Liver (tissue), 8 donors: ENCODE measurements at regions not wholly inside any gene's neighbourhood (a gene's known extent, or its start where the extent isn't known, plus 50 kb on each side); places are given as distances from the start of the nearest gene placed in this dataset.

Experiments used
- DNase-seq: peaks from one replicate; pipeline ENCODE4 v3.0.0-alpha.2; 2017; ENCODE audit warnings: low spot score
- H3K27ac ChIP-seq, 2 donors: one replicate each; pipeline ENCODE4 v1.7.0; 2013; ENCODE audit warnings: inconsistent platforms in 2 of 2, low read length in 2 of 2, control low read depth in 1 of 2, low read depth in 1 of 2, mild to moderate bottlenecking in 1 of 2
- H3K27me3 ChIP-seq, 4 donors: one replicate each; pipeline versions ENCODE4 v1.6.1 to v1.7.0; 2013; ENCODE audit warnings: low read length in 3 of 4, inconsistent platforms in 1 of 4, mild to moderate bottlenecking in 1 of 4, moderate library complexity in 1 of 4; ENCODE audit not compliant: control insufficient read depth in 4 of 4, insufficient read depth in 4 of 4
- H3K36me3 ChIP-seq, 4 donors: one replicate each; pipeline versions ENCODE4 v1.6.1 to v1.7.0; 2013; ENCODE audit warnings: low read length in 3 of 4, mild to moderate bottlenecking in 3 of 4, low read depth in 1 of 4, moderate library complexity in 1 of 4; ENCODE audit not compliant: control insufficient read depth in 4 of 4, insufficient read depth in 3 of 4
- H3K4me1 ChIP-seq, 4 donors: one replicate each; pipeline versions ENCODE4 v1.6.1 to v1.7.0; 2013; ENCODE audit warnings: low read length in 3 of 4, mild to moderate bottlenecking in 3 of 4, moderate library complexity in 1 of 4; ENCODE audit not compliant: control insufficient read depth in 4 of 4, insufficient read depth in 4 of 4
- H3K4me3 ChIP-seq, 3 donors: one replicate each; pipeline versions ENCODE4 v1.6.1 to v1.7.0; 2013; ENCODE audit warnings: low read length in 3 of 3, control low read depth in 1 of 3, low read depth in 1 of 3, mild to moderate bottlenecking in 1 of 3
- H3K9ac ChIP-seq, 2 donors: one replicate each; pipeline ENCODE4 v1.7.0; 2013; ENCODE audit warnings: low read length in 2 of 2, mild to moderate bottlenecking in 2 of 2, moderate library complexity in 2 of 2, control low read depth in 1 of 2, low read depth in 1 of 2
- H3K9me3 ChIP-seq, 4 donors: one replicate each; pipeline versions ENCODE4 v1.6.1 to v1.7.0; 2013; ENCODE audit warnings: low read length in 3 of 4; ENCODE audit not compliant: control insufficient read depth in 4 of 4
- ATF3 ChIP-seq: IDR thresholded peaks from 2 replicates; pipeline ENCODE4 v1.6.1; 2016; ENCODE audit warnings: antibody characterized with exemption
- CTCF ChIP-seq: fragments of 150-350 bp; IDR thresholded peaks from 2 replicates; pipeline ENCODE4 v1.5.1; 2017; ENCODE audit warnings: improper control_type of control experiment, low read depth, low read length; ENCODE audit not compliant: missing input control
- EGR1 ChIP-seq, 2 donors: IDR thresholded peaks; 2 replicates each; pipeline ENCODE4 v1.6.1; 2016 to 2018; ENCODE audit warnings: antibody characterized with exemption in 2 of 2, low read depth in 2 of 2
- FOXA1 ChIP-seq: IDR thresholded peaks from 2 replicates; pipeline ENCODE4 v1.6.1; 2016; ENCODE audit warnings: antibody characterized with exemption
- FOXA2 ChIP-seq: IDR thresholded peaks from 2 replicates; pipeline ENCODE4 v1.6.1; 2016; ENCODE audit warnings: antibody characterized with exemption
- GABPA ChIP-seq, 2 donors: IDR thresholded peaks in 1 of 2; conservative IDR thresholded peaks in 1 of 2; 2 replicates each; pipeline ENCODE4 v1.6.1; 2016; ENCODE audit warnings: antibody characterized with exemption in 2 of 2, mild to moderate bottlenecking in 1 of 2, moderate library complexity in 1 of 2
- HNF4A ChIP-seq, 2 donors: conservative IDR thresholded peaks; 2 replicates each; pipeline ENCODE4 v1.6.1; 2016; ENCODE audit warnings: antibody characterized with exemption in 2 of 2, mild to moderate bottlenecking in 2 of 2
- HNF4G ChIP-seq: IDR thresholded peaks from 2 replicates; pipeline ENCODE4 v1.6.1; 2016; ENCODE audit warnings: antibody characterized with exemption
- JUND ChIP-seq, 2 donors: IDR thresholded peaks; 2 replicates each; pipeline ENCODE4 v1.6.1; 2016; ENCODE audit warnings: antibody characterized with exemption in 2 of 2
- MAX ChIP-seq: IDR thresholded peaks from 2 replicates; pipeline ENCODE4 v1.6.1; 2016; ENCODE audit warnings: antibody characterized with exemption
- NR2F2 ChIP-seq: IDR thresholded peaks from 2 replicates; pipeline ENCODE4 v1.6.1; 2016; ENCODE audit warnings: antibody characterized with exemption
- RAD21 ChIP-seq, 2 donors: IDR thresholded peaks; 2 replicates each; pipeline ENCODE4 v1.6.1; 2016; ENCODE audit warnings: antibody characterized with exemption in 2 of 2, mild to moderate bottlenecking in 2 of 2
- RXRA ChIP-seq, 2 donors: IDR thresholded peaks; 2 replicates each; pipeline ENCODE4 v1.6.1; 2017 to 2018; ENCODE audit warnings: antibody characterized with exemption in 2 of 2, mild to moderate bottlenecking in 1 of 2
- SP1 ChIP-seq: IDR thresholded peaks from 2 replicates; pipeline ENCODE4 v1.6.1; 2018; ENCODE audit warnings: antibody characterized with exemption, mild to moderate bottlenecking
- TAF1 ChIP-seq: conservative IDR thresholded peaks from 2 replicates; pipeline ENCODE4 v1.6.1; 2016; ENCODE audit warnings: antibody characterized with exemption, mild to moderate bottlenecking
- YY1 ChIP-seq: IDR thresholded peaks from 2 replicates; pipeline ENCODE4 v1.6.1; 2016; ENCODE audit warnings: antibody characterized with exemption, mild to moderate bottlenecking
- WGBS: extraction: QIAGEN DNeasy Blood & Tissue Kit; methylation state at CpG from one replicate; pipeline ENCODE4 v1.1.7; 2013; 5-methylcytosine and 5-hydroxymethylcytosine counted together
- TF ChIP-seq, protein P1 (sequence below): IDR thresholded peaks from 2 replicates; pipeline ENCODE4 v1.6.1; 2016; ENCODE audit warnings: antibody characterized with exemption
- TF ChIP-seq, protein P2 (sequence below): IDR thresholded peaks from 2 replicates; pipeline ENCODE4 v1.6.1; 2016; ENCODE audit warnings: antibody characterized with exemption, mild to moderate bottlenecking
- donor health status: healthy.
- donor health status: healthy.
- donor health status: healthy.
- donor health status: healthy.
- donor health status: healthy.

DNA sequence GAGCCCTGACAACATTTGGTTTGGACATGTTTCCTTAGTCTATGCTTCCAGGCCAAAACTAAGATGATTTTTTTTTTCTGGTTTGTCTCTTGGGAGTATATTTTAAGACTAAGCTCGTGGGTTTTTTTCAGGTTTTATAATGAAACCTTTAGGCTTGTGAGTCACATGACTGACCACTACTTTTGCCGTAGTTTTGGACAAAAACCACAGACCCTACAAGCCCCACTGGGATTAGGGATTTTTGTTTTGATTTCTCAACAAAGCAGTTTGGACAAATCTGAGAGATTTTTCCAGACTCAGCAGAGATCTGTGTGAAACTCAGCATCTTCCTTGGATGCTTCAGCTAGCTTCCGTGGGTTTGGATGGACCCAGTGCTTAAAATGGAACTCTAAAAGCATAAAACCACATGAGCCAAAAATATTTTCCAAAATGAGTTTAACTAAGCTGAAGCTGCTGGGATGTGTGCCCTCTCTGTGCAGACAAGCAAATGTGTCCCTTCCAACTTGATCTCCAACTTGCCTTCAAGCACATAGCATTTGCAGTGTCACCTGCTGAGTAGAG, 70.3 kb upstream of the SMIM15 start:
- Histone ChIP-seq H3K36me3 (no peaks in the 10 kb centered on the region), H3K4me3 (no peak overlapping the region), H3K27me3 (no peaks in the 10 kb centered on the region), H3K4me1 (peaks cover 0 to 4% (median 0%) of the 10 kb centered on the region in 4 donors), H3K9ac (no peak overlapping the region), H3K9me3 (peaks cover 0 to 2% (median 0%) of the 10 kb centered on the region in 4 donors), H3K27ac (no peak overlapping the region)
- TF ChIP-seq GABPA (IDR thresholded peaks at IDR 0.05 in 1 of 2, conservative IDR thresholded peaks at IDR 0.05 in 1 of 2) = no peak
- no peak for TF ChIP-seq NR2F2
- TF ChIP-seq TAF1 = no peak
- no peak for TF ChIP-seq RAD21 (IDR thresholded peaks at IDR 0.05)
- no peak for TF ChIP-seq SP1
- no peak for TF ChIP-seq FOXA2
- TF ChIP-seq EGR1 (IDR thresholded peaks at IDR 0.05; ENCODE audit: low read depth in 2 of 2) = no peak
- TF ChIP-seq RXRA (IDR thresholded peaks at IDR 0.05) = no peak
- no peak for TF ChIP-seq JUND (IDR thresholded peaks at IDR 0.05)
- TF ChIP-seq YY1 = no peak
- TF ChIP-seq MAX = no peak
- TF ChIP-seq HNF4A (conservative IDR thresholded peaks at IDR 0.05) = no peak
- TF ChIP-seq HNF4G = no peak
- TF ChIP-seq, protein P1, sequence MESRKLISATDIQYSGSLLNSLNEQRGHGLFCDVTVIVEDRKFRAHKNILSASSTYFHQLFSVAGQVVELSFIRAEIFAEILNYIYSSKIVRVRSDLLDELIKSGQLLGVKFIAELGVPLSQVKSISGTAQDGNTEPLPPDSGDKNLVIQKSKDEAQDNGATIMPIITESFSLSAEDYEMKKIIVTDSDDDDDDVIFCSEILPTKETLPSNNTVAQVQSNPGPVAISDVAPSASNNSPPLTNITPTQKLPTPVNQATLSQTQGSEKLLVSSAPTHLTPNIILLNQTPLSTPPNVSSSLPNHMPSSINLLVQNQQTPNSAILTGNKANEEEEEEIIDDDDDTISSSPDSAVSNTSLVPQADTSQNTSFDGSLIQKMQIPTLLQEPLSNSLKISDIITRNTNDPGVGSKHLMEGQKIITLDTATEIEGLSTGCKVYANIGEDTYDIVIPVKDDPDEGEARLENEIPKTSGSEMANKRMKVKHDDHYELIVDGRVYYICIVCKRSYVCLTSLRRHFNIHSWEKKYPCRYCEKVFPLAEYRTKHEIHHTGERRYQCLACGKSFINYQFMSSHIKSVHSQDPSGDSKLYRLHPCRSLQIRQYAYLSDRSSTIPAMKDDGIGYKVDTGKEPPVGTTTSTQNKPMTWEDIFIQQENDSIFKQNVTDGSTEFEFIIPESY = no peak
- TF ChIP-seq FOXA1 = no peak
- no peak for TF ChIP-seq CTCF
- TF ChIP-seq ATF3 = no peak
- DNase-seq = no peak
- 76% methylated on average over 3 of the region's 3 CpGs for WGBS

GRCh38 chr5:61234019-61234418, 71.8 kb upstream of the SMIM15 start:
- no peaks in the 10 kb centered on the region for H3K27me3 ChIP-seq
- DNase-seq = no peak
- H3K36me3 ChIP-seq = no peaks in the 10 kb centered on the region
- H3K27ac ChIP-seq = no peak overlapping the region
- 88% methylated on average over 4 of the region's 4 CpGs for WGBS
- H3K9ac ChIP-seq = no peak overlapping the region
- H3K9me3 ChIP-seq = peaks cover 0 to 2% (median under 1%) of the 10 kb centered on the region in 4 donors
- H3K4me3 ChIP-seq = no peak overlapping the region
- H3K4me1 ChIP-seq = peaks cover 0 to 3% (median 0%) of the 10 kb centered on the region in 4 donors
- TF ChIP-seq FOXA2 (no peak), RXRA (IDR thresholded peaks at IDR 0.05) (no peak), RAD21 (IDR thresholded peaks at IDR 0.05) (no peak), JUND (IDR thresholded peaks at IDR 0.05) (no peak), EGR1 (IDR thresholded peaks at IDR 0.05; ENCODE audit: low read depth in 2 of 2) (no peak), SP1 (no peak), FOXA1 (no peak), YY1 (no peak), CTCF (no peak), GABPA (IDR thresholded peaks at IDR 0.05 in 1 of 2, conservative IDR thresholded peaks at IDR 0.05 in 1 of 2) (no peak), HNF4G (no peak), NR2F2 (no peak), ATF3 (no peak), MAX (no peak)
- TF ChIP-seq, protein P1 = no peak
- TF ChIP-seq, protein P2, sequence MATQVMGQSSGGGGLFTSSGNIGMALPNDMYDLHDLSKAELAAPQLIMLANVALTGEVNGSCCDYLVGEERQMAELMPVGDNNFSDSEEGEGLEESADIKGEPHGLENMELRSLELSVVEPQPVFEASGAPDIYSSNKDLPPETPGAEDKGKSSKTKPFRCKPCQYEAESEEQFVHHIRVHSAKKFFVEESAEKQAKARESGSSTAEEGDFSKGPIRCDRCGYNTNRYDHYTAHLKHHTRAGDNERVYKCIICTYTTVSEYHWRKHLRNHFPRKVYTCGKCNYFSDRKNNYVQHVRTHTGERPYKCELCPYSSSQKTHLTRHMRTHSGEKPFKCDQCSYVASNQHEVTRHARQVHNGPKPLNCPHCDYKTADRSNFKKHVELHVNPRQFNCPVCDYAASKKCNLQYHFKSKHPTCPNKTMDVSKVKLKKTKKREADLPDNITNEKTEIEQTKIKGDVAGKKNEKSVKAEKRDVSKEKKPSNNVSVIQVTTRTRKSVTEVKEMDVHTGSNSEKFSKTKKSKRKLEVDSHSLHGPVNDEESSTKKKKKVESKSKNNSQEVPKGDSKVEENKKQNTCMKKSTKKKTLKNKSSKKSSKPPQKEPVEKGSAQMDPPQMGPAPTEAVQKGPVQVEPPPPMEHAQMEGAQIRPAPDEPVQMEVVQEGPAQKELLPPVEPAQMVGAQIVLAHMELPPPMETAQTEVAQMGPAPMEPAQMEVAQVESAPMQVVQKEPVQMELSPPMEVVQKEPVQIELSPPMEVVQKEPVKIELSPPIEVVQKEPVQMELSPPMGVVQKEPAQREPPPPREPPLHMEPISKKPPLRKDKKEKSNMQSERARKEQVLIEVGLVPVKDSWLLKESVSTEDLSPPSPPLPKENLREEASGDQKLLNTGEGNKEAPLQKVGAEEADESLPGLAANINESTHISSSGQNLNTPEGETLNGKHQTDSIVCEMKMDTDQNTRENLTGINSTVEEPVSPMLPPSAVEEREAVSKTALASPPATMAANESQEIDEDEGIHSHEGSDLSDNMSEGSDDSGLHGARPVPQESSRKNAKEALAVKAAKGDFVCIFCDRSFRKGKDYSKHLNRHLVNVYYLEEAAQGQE = no peak
